Activated T-helper 17 cell treated with anti-CD3 and anti-CD28 coated beads, Interleukin-2, amount 50 U/mL, for 72 hours (primary cell): ENCODE measurements at regions not wholly inside any gene's neighbourhood (a gene's known extent, or its start where the extent isn't known, plus 50 kb on each side); places are given as distances from the start of the nearest gene placed in this dataset.
"Not testable (repeated sequence)": the region's sequence is repeated elsewhere in the genome, so short reads cannot be mapped to it uniquely, and the experiment has no call there.

Source experiments
- ATAC-seq: fragments of 150-1000 bp; cut with Tn5 transposase; replicated peaks from 2 replicates; pipeline ENCODE4 v1.10.0; 2021; ENCODE audit warnings: mild to moderate bottlenecking, moderate library complexity
- H3K27ac Mint-ChIP-seq: one replicate; pipeline ENCODE4 v1.8.0; 2022; ENCODE audit warnings: mixed read lengths
- H3K27me3 Mint-ChIP-seq: one replicate; pipeline ENCODE4 v1.8.0; 2022; ENCODE audit warnings: mixed read lengths
- H3K36me3 Mint-ChIP-seq: one replicate; pipeline ENCODE4 v1.8.0; 2022; ENCODE audit warnings: low read depth, mild to moderate bottlenecking, mixed read lengths
- H3K4me1 Mint-ChIP-seq: one replicate; pipeline ENCODE4 v1.8.0; 2022; ENCODE audit warnings: mixed read lengths
- H3K4me3 Mint-ChIP-seq: one replicate; pipeline ENCODE4 v1.8.0; 2022; ENCODE audit warnings: mild to moderate bottlenecking, mixed read lengths
- H3K9me3 Mint-ChIP-seq: one replicate; pipeline ENCODE4 v1.8.0; 2022; ENCODE audit warnings: mixed read lengths

GRCh38 chr22:47309476-47309875 lies 547.0 kb downstream of the TBC1D22A start:
- H3K27me3 Mint-ChIP-seq, result peaks cover 10% of the 10 kb centered on the region
- H3K4me3 Mint-ChIP-seq, result no peak overlapping the region
- ATAC-seq, result no peak
- H3K36me3 Mint-ChIP-seq, result no peaks in the 10 kb centered on the region
- H3K4me1 Mint-ChIP-seq, result no peaks in the 10 kb centered on the region
- H3K27ac Mint-ChIP-seq, result no peak overlapping the region
- H3K9me3 Mint-ChIP-seq, result peaks cover 4% of the 10 kb centered on the region

DNA sequence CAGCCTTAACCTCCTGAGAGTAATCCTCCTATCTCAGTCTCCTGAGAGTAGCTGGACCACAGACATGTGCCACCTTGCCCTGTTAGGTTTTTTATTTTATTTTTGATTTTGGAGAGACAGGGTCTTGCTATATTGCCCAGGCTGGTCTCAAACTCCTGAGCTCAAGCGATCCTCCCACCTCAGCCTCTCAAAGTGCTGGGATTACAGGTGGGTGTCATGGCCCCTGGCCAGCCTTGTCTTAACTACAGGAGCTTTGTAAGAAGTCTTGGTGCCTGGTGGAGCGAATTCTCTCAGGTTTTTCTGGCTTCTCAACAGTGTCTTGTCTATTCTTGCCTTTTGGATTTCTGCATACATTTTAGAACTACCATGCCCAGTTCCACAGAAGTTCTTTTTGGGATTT lies 546.4 kb downstream of the TBC1D22A start:
- H3K27me3 Mint-ChIP-seq, result peaks cover 10% of the 10 kb centered on the region
- peaks cover 4% of the 10 kb centered on the region for H3K9me3 Mint-ChIP-seq
- no peak overlapping the region for H3K27ac Mint-ChIP-seq
- H3K4me1 Mint-ChIP-seq, result no peaks in the 10 kb centered on the region
- ATAC-seq, result no peak
- no peaks in the 10 kb centered on the region for H3K36me3 Mint-ChIP-seq
- H3K4me3 Mint-ChIP-seq, result no peak overlapping the region

GRCh38 chr22:47307822-47308221 lies 545.4 kb downstream of the TBC1D22A start:
- H3K9me3 Mint-ChIP-seq, result peaks cover 4% of the 10 kb centered on the region
- H3K4me1 Mint-ChIP-seq, result no peaks in the 10 kb centered on the region
- no peak overlapping the region for H3K4me3 Mint-ChIP-seq
- H3K36me3 Mint-ChIP-seq, result no peaks in the 10 kb centered on the region
- ATAC-seq, result no peak
- H3K27me3 Mint-ChIP-seq, result peaks cover 10% of the 10 kb centered on the region
- no peak overlapping the region for H3K27ac Mint-ChIP-seq

GRCh38 chr22:47307326-47307725 lies 544.9 kb downstream of the TBC1D22A start:
- Mint-ChIP-seq H3K9me3 (peaks cover 3% of the 10 kb centered on the region), H3K4me1 (no peaks in the 10 kb centered on the region), H3K36me3 (no peaks in the 10 kb centered on the region), H3K27me3 (peaks cover 9% of the 10 kb centered on the region), H3K27ac (no peak overlapping the region), H3K4me3 (no peak overlapping the region)
- no peak for ATAC-seq

- no peaks in the 10 kb centered on the region for H3K9me3 Mint-ChIP-seq
- H3K4me1 Mint-ChIP-seq, result no peaks in the 10 kb centered on the region
- H3K36me3 Mint-ChIP-seq, result no peaks in the 10 kb centered on the region
- no peak overlapping the region for H3K4me3 Mint-ChIP-seq
- no peak for ATAC-seq
- H3K27ac Mint-ChIP-seq, result no peak overlapping the region
- H3K27me3 Mint-ChIP-seq, result peaks cover 9% of the 10 kb centered on the region
Observed at GRCh38 chr22:47304854-47305253, 542.4 kb downstream of the TBC1D22A start.

- H3K9me3 Mint-ChIP-seq, result no peaks in the 10 kb centered on the region
- H3K4me1 Mint-ChIP-seq, result no peaks in the 10 kb centered on the region
- H3K4me3 Mint-ChIP-seq, result no peak overlapping the region
- no peaks in the 10 kb centered on the region for H3K36me3 Mint-ChIP-seq
- H3K27ac Mint-ChIP-seq, result no peak overlapping the region
- peaks cover 9% of the 10 kb centered on the region for H3K27me3 Mint-ChIP-seq
- no peak for ATAC-seq
Observed at GRCh38 chr22:47304191-47304831, 541.9 kb downstream of the TBC1D22A start.

DNA sequence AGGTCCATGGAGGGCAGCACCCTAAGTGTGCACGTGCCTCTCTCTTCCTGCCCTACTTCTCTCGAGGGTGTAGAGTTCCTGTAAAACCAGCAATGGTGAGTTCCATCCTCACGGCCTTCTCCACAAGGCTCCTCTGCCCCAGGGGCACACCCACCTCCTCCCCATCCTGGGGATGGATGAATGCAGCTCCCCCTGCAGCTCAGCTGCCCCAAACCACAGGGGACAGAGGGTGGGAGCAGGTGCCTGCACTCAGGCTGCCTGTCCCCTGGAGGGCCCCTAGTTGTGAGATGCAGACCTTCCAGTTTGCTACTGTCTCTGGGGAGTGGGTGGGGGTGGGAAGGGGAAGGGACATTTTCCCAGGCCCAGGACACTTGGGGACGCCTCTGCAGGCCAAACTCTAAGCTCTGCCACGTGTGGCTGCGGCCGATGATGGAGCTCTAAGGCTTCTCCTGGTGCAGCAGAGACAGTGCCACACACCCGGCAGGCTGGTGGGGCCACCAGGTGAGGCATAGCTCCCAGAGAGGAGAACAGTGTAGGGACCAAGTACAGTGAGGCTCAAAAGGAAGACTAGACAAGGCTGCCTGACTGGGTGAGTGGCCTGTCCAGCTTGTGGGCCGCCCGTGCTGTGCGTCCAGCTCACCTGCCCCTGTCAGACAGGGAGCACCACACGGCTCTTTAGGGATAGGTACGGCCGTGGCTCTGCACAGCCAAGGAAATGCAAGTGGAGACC lies 540.9 kb downstream of the TBC1D22A start:
- Mint-ChIP-seq H3K27me3 (peaks cover 9% of the 10 kb centered on the region), H3K27ac (no peak overlapping the region), H3K36me3 (no peaks in the 10 kb centered on the region), H3K9me3 (no peaks in the 10 kb centered on the region), H3K4me3 (no peak overlapping the region), H3K4me1 (no peaks in the 10 kb centered on the region)
- no peak for ATAC-seq

DNA sequence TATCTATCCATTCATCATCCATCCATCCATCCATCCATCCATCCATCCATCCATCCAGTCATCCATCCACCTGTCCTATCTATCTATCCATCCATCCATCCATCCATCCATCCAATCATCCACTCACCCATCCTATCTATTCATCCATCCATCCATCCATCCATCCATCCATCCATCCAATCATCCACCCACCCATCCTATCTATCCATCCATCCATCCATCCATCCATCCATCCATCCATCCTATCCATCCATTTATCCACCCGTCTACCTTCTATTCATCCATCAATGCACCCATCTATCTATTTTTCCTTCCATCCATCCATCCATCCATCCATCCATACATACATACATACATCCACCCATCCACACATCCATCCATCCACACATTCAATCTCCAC lies 540.1 kb downstream of the TBC1D22A start:
- not testable (repeated sequence) for H3K9me3 Mint-ChIP-seq, ATAC-seq, H3K27ac Mint-ChIP-seq, H3K36me3 Mint-ChIP-seq, H3K27me3 Mint-ChIP-seq, H3K4me3 Mint-ChIP-seq, H3K4me1 Mint-ChIP-seq

GRCh38 chr22:47301820-47302475 lies 539.5 kb downstream of the TBC1D22A start:
- Mint-ChIP-seq H3K4me3 (no peak overlapping the region), H3K4me1 (no peaks in the 10 kb centered on the region), H3K36me3 (no peaks in the 10 kb centered on the region), H3K27ac (no peak overlapping the region), H3K27me3 (peaks cover 9% of the 10 kb centered on the region), H3K9me3 (no peaks in the 10 kb centered on the region)
- ATAC-seq, result no peak

DNA sequence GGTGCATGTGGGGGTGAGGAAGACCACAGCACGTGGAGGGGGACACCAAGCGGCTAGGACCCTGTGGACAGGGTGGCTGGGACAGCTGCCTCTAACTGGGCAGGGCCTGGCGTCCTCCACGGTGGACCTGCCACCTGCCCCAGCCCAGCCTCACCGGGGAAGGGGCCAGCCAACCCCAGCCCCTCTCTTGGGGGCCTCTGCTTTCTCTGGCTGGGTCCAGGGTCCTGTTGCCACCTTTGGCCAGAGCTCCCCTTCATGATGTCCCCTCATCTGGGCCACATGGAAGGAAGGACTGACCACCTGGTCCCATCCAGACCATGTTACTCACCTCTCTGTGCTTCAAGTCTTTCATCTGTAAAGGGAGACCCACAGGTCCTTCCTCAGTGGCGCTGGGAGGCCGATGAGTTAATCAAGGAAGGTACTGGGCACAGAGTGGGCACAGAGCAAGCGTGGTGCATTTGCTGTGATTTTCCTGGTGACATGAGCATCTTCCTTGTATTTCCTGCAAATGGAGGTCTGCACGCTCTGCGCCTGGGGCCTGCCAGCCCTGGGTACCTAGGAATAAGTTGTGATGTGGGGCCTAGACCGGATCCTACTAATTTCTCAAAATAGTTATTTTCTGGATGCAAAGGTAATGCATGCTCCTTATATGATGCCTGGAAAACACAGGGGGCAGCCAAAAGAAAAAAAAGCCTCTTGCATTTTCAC lies 538.4 kb downstream of the TBC1D22A start:
- no peak for ATAC-seq
- peaks cover 12% of the 10 kb centered on the region for H3K27me3 Mint-ChIP-seq

GRCh38 chr22:47299863-47300697 lies 537.6 kb downstream of the TBC1D22A start:
- ATAC-seq, result no peak
- Mint-ChIP-seq H3K4me1 (no peaks in the 10 kb centered on the region), H3K9me3 (no peaks in the 10 kb centered on the region), H3K27me3 (peaks cover 12% of the 10 kb centered on the region), H3K36me3 (no peaks in the 10 kb centered on the region), H3K4me3 (no peak overlapping the region), H3K27ac (no peak overlapping the region)

More for the DNA sequence above, 538.4 kb downstream of the TBC1D22A start:
- Mint-ChIP-seq H3K36me3 (no peaks in the 10 kb centered on the region), H3K4me3 (no peak overlapping the region), H3K27ac (no peak overlapping the region), H3K4me1 (no peaks in the 10 kb centered on the region), H3K9me3 (no peaks in the 10 kb centered on the region)

- Mint-ChIP-seq H3K27ac (no peak overlapping the region), H3K4me1 (no peaks in the 10 kb centered on the region)
- ATAC-seq, result no peak
Observed at GRCh38 chr22:47299211-47299862, 536.9 kb downstream of the TBC1D22A start.

GRCh38 chr22:47298017-47298785 lies 535.8 kb downstream of the TBC1D22A start:
- H3K4me1 Mint-ChIP-seq, result no peaks in the 10 kb centered on the region
- H3K27me3 Mint-ChIP-seq, result peaks cover 12% of the 10 kb centered on the region
- H3K27ac Mint-ChIP-seq, result no peak overlapping the region
- H3K9me3 Mint-ChIP-seq, result no peaks in the 10 kb centered on the region
- no peaks in the 10 kb centered on the region for H3K36me3 Mint-ChIP-seq
- H3K4me3 Mint-ChIP-seq, result no peak overlapping the region
- no peak for ATAC-seq

More at GRCh38 chr22:47299211-47299862, 536.9 kb downstream of the TBC1D22A start:
- no peaks in the 10 kb centered on the region for H3K9me3 Mint-ChIP-seq
- H3K27me3 Mint-ChIP-seq, result peaks cover 9% of the 10 kb centered on the region
- no peak overlapping the region for H3K4me3 Mint-ChIP-seq
- H3K36me3 Mint-ChIP-seq, result no peaks in the 10 kb centered on the region
